Neural crest cell (in vitro differentiated cells): ENCODE measurements at regions not wholly inside any gene's neighbourhood (a gene's known extent, or its start where the extent isn't known, plus 50 kb on each side); places are given as distances from the start of the nearest gene placed in this dataset.

ENCODE experiments used
- DNase-seq: peaks from one replicate; pipeline ENCODE4 v3.0.0; 2021; ENCODE audit warnings: low read depth, mixed read lengths, low spot score
- H3K27ac Mint-ChIP-seq: one replicate; pipeline ENCODE4 v1.8.0; 2021; ENCODE audit warnings: mild to moderate bottlenecking, mixed read lengths; ENCODE audit not compliant: unreplicated experiment
- H3K27me3 Mint-ChIP-seq: 2 replicates; pipeline ENCODE4 v1.8.0; 2021; ENCODE audit warnings: low read depth, mild to moderate bottlenecking, mixed read lengths
- H3K36me3 Mint-ChIP-seq: 2 replicates; pipeline ENCODE4 v1.8.0; 2021; ENCODE audit warnings: low read depth, mild to moderate bottlenecking, mixed read lengths
- H3K4me1 Mint-ChIP-seq: 2 replicates; pipeline ENCODE4 v1.8.0; 2021; ENCODE audit warnings: mixed read lengths
- H3K4me3 Mint-ChIP-seq: one replicate; pipeline ENCODE4 v1.8.0; 2021; ENCODE audit warnings: mild to moderate bottlenecking, mixed read lengths
- H3K9me3 Mint-ChIP-seq: 2 replicates; pipeline ENCODE4 v1.8.0; 2021; ENCODE audit warnings: mixed read lengths
- TF ChIP-seq, protein P1 (sequence below): fragments of 200-600 bp; sonication (generic); conservative IDR thresholded peaks from 2 replicates; pipeline ENCODE4 v1.5.0; 2021; ENCODE audit warnings: antibody characterized with exemption, mild to moderate bottlenecking

DNA sequence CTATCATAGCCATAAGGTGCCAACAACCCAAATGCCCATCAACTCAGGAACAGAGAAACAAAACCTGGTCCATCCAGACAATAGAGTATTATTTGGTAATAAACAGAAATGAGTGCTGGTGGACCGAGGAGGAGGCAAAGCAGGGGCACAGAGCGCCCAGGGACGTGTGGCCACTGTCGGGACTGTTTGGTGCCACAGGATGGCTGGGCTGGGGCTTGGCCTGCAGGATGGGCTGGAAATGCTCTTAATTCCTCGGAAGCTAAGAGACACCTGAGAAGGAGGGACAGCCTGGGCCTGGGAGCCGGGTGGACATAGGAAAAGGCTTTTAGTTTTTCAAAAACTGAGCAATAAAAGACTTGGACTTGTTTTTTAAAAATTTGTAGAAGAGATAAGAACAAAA is 216.4 kb downstream of the DLL1 start:
- Mint-ChIP-seq H3K4me3 (no peak overlapping the region), H3K4me1 (peaks cover 4% of the 10 kb centered on the region), H3K36me3 (peaks cover 9% of the 10 kb centered on the region), H3K27ac (no peak overlapping the region), H3K27me3 (peaks cover 86% of the 10 kb centered on the region), H3K9me3 (peaks cover 16% of the 10 kb centered on the region)
- TF ChIP-seq, protein P1, sequence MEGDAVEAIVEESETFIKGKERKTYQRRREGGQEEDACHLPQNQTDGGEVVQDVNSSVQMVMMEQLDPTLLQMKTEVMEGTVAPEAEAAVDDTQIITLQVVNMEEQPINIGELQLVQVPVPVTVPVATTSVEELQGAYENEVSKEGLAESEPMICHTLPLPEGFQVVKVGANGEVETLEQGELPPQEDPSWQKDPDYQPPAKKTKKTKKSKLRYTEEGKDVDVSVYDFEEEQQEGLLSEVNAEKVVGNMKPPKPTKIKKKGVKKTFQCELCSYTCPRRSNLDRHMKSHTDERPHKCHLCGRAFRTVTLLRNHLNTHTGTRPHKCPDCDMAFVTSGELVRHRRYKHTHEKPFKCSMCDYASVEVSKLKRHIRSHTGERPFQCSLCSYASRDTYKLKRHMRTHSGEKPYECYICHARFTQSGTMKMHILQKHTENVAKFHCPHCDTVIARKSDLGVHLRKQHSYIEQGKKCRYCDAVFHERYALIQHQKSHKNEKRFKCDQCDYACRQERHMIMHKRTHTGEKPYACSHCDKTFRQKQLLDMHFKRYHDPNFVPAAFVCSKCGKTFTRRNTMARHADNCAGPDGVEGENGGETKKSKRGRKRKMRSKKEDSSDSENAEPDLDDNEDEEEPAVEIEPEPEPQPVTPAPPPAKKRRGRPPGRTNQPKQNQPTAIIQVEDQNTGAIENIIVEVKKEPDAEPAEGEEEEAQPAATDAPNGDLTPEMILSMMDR, result no peak
- no peak for DNase-seq

DNA sequence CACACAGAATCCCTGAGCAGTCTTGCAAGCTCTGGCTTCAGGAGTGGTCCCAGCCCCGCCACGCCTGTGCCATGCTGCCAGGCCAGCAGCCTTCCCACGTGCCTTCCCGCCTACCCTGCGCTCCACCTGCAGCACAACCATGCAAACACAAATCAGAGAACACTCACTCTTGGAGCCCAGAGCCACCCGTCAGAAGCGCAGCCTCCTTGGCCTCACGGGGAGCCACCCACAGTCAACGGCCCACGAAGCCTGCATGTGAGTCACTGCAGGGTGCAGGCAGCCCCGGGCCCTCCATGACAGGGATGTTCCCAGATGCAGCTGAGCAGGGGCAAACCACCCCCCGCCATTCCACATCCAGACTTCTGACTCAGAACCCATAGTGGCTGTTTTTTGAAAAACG is 217.0 kb downstream of the DLL1 start:
- no peak overlapping the region for H3K4me3 Mint-ChIP-seq
- H3K36me3 Mint-ChIP-seq, result peaks cover 8% of the 10 kb centered on the region
- H3K9me3 Mint-ChIP-seq, result peaks cover 14% of the 10 kb centered on the region
- no peak overlapping the region for H3K27ac Mint-ChIP-seq
- H3K4me1 Mint-ChIP-seq, result no peaks in the 10 kb centered on the region
- H3K27me3 Mint-ChIP-seq, result peaks cover 84% of the 10 kb centered on the region
- DNase-seq, result no peak
- TF ChIP-seq, protein P1, result no peak

DNA sequence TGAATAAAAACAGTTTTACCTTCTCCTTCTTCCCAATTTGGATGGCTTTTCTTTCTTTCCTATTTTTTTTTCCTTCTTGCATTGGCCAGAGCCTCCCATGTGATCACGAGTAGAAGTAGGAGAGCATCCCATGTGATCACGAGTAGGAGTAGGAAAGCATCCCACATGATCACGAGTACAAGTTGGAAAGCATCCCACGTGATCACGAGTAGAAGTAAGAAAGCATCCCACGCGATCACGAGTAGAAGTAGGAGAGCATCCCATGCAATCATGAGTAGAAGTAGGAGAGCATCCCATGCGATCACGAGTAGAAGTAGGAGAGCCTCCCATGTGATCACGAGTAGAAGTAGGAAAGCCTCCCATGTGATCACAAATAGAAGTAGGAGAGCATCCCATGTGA is 218.6 kb downstream of the DLL1 start:
- Mint-ChIP-seq H3K36me3 (peaks cover 8% of the 10 kb centered on the region), H3K9me3 (peaks cover 14% of the 10 kb centered on the region), H3K4me3 (no peak overlapping the region), H3K27ac (no peak overlapping the region), H3K27me3 (peaks cover 75% of the 10 kb centered on the region), H3K4me1 (peaks cover 3% of the 10 kb centered on the region)
- TF ChIP-seq, protein P1, result no peak
- no peak for DNase-seq

DNA sequence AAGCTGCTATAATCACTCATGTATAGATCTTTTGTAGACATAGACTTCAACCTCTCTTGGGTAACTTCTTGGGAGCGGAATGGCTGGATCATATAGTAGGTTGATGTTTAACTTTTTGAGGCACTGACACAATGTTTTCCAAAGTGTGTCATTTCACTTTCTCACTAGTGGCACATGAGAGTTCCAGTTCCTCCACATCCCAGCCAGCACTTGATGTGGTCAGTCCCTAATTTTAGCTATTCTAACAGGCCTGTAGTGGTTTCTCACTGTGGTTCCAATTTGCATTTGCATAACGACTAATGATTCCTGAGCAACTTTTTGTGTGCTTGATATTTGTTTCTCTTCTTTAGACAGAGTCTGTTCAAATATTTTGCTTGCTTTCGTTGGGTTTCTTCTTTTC is 221.3 kb downstream of the DLL1 start:
- peaks cover 14% of the 10 kb centered on the region for H3K9me3 Mint-ChIP-seq
- no peak overlapping the region for H3K27ac Mint-ChIP-seq
- no peak overlapping the region for H3K4me3 Mint-ChIP-seq
- H3K36me3 Mint-ChIP-seq, result peaks cover 8% of the 10 kb centered on the region
- H3K27me3 Mint-ChIP-seq, result peaks cover 54% of the 10 kb centered on the region
- peaks cover 4% of the 10 kb centered on the region for H3K4me1 Mint-ChIP-seq
- TF ChIP-seq, protein P1, result no peak
- no peak for DNase-seq

DNA sequence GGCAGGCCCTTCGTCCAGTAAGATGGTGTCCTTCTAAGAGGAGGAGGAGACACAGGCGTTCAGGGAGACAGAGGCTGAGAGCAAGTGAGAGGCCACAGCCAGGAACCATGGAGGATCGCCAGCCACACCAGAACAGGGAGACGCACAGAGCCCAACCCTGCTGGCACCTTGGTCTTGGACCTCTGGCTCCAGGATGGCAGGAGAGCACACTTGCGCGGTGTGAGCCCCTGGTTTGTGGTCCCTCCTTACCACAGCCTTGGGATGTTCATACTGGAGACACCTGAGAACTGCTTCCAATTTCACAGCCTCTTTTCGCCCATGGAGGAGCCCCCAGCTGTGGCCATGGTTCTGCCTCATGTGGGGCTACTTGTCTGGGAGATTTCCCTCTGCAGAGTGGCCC is 222.4 kb downstream of the DLL1 start:
- no peak overlapping the region for H3K4me3 Mint-ChIP-seq
- H3K27me3 Mint-ChIP-seq, result peaks cover 47% of the 10 kb centered on the region
- peaks cover 8% of the 10 kb centered on the region for H3K36me3 Mint-ChIP-seq
- H3K9me3 Mint-ChIP-seq, result peaks cover 14% of the 10 kb centered on the region
- peaks cover 4% of the 10 kb centered on the region for H3K4me1 Mint-ChIP-seq
- no peak overlapping the region for H3K27ac Mint-ChIP-seq
- DNase-seq, result no peak
- TF ChIP-seq, protein P1, result no peak

DNA sequence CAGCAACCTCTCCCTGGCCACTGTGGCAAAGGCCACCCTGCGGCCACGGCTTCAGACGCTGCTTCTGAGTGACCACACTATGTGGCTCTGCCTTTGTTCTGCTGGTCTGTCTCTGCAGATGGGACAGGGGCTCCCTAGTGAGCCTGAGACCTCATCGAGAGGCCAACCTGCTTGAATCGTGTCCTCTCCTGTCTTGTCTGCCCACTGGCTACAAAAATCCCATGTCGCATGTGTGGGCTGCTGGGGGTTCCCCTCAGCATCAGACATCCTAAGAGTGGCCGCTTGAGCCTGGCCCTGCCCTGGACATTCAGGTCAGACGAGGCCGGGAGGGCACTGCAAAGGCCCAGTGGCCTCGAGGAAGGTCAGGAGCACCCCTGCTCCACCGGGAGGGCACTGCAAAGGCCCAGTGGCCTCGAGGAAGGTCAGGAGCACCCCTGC is 222.9 kb downstream of the DLL1 start:
- Mint-ChIP-seq H3K27me3 (peaks cover 45% of the 10 kb centered on the region), H3K4me3 (no peak overlapping the region), H3K4me1 (peaks cover 4% of the 10 kb centered on the region), H3K9me3 (peaks cover 14% of the 10 kb centered on the region), H3K36me3 (peaks cover 8% of the 10 kb centered on the region), H3K27ac (no peak overlapping the region)
- no peak for DNase-seq
- TF ChIP-seq, protein P1, result no peak
